HG02623 (cell line): ENCODE measurements at regions not wholly inside any gene's neighbourhood (a gene's known extent, or its start where the extent isn't known, plus 50 kb on each side); places are given as distances from the start of the nearest gene placed in this dataset.
"Not testable (repeated sequence)": the region's sequence is repeated elsewhere in the genome, so short reads cannot be mapped to it uniquely, and the experiment has no call there.

Experiments used
- ATAC-seq: cut with Tn5 transposase; IDR thresholded peaks from one replicate; pipeline ENCODE4 v1.9.1; 2021; ENCODE audit warnings: moderate library complexity; ENCODE audit not compliant: unreplicated experiment

- ATAC-seq = no peak
Measured at GRCh38 chr9:36521148-36521547, 51.5 kb upstream of the MELK start.

- ATAC-seq = no peak
Measured at GRCh38 chr9:36517131-36517530, 55.6 kb upstream of the MELK start.

- no peak for ATAC-seq
Measured at GRCh38 chr9:36504156-36504555, 68.5 kb upstream of the MELK start.

- no peak for ATAC-seq
Measured at GRCh38 chr9:36503172-36504088, 69.3 kb upstream of the MELK start.

- ATAC-seq = no peak
Measured at GRCh38 chr9:36501727-36502126, 71.0 kb upstream of the MELK start.

GRCh38 chr9:36500931-36501330 is 71.8 kb upstream of the MELK start:
- not testable (repeated sequence) for ATAC-seq

GRCh38 chr9:36499174-36499890 is 73.4 kb upstream of the MELK start:
- no peak for ATAC-seq

GRCh38 chr9:36493564-36493963 is 79.1 kb upstream of the MELK start:
- ATAC-seq = not testable (repeated sequence)

GRCh38 chr9:36492865-36493264 is 79.8 kb upstream of the MELK start:
- no peak for ATAC-seq

- ATAC-seq = no peak
Measured at GRCh38 chr9:36489453-36489852, 83.2 kb upstream of the MELK start.

- ATAC-seq = no peak
Measured at GRCh38 chr9:36488389-36488756, 84.3 kb upstream of the MELK start.

GRCh38 chr9:36487482-36488388 is 85.0 kb upstream of the MELK start:
- ATAC-seq = peak; percentile 86

GRCh38 chr9:36486933-36487481 is 85.7 kb upstream of the MELK start:
- ATAC-seq = peak; percentile 40

- ATAC-seq = no peak
Measured at GRCh38 chr9:36486329-36486932, 86.3 kb upstream of the MELK start.

- no peak for ATAC-seq
Measured at GRCh38 chr9:36485647-36486328, 85.7 kb upstream of the RNF38 start.

GRCh38 chr9:36484124-36484523 is 84.1 kb upstream of the RNF38 start:
- ATAC-seq = no peak

GRCh38 chr9:36479101-36479500 is 79.0 kb upstream of the RNF38 start:
- ATAC-seq = no peak

- ATAC-seq = no peak
Measured at GRCh38 chr9:36471359-36471758, 71.3 kb upstream of the RNF38 start.

GRCh38 chr9:36470643-36471290 is 70.7 kb upstream of the RNF38 start:
- ATAC-seq = peak; percentile 92
